Chondrocyte (in vitro differentiated cells): ENCODE measurements at regions not wholly inside any gene's neighbourhood (a gene's known extent, or its start where the extent isn't known, plus 50 kb on each side); places are given as distances from the start of the nearest gene placed in this dataset.

ENCODE experiments used
- DNase-seq: peaks from one replicate; pipeline ENCODE4 v3.0.0; 2021; ENCODE audit warnings: mixed read lengths, low spot score
- H3K27ac Mint-ChIP-seq: one replicate; pipeline ENCODE4 v1.8.0; 2021; ENCODE audit warnings: mild to moderate bottlenecking, moderate library complexity, mixed read lengths; ENCODE audit not compliant: unreplicated experiment
- H3K27me3 Mint-ChIP-seq: 2 replicates; pipeline ENCODE4 v1.8.0; 2021; ENCODE audit warnings: low read depth, mixed read lengths
- H3K36me3 Mint-ChIP-seq: 2 replicates; pipeline ENCODE4 v1.8.0; 2021; ENCODE audit warnings: low read depth, mixed read lengths
- H3K4me1 Mint-ChIP-seq: 2 replicates; pipeline ENCODE4 v1.8.0; 2021; ENCODE audit warnings: low read depth, mild to moderate bottlenecking, mixed read lengths
- H3K4me3 Mint-ChIP-seq: one replicate; pipeline ENCODE4 v1.8.0; 2021; ENCODE audit warnings: mild to moderate bottlenecking, moderate library complexity, mixed read lengths; ENCODE audit not compliant: unreplicated experiment
- H3K9me3 Mint-ChIP-seq: 2 replicates; pipeline ENCODE4 v1.8.0; 2021; ENCODE audit warnings: low read depth, mixed read lengths
- TF ChIP-seq, protein P1 (sequence below): fragments of 200-600 bp; sonication (generic); IDR thresholded peaks from 2 replicates; pipeline ENCODE4 v1.5.0; 2021; ENCODE audit warnings: antibody characterized with exemption, mild to moderate bottlenecking, moderate library complexity

DNA sequence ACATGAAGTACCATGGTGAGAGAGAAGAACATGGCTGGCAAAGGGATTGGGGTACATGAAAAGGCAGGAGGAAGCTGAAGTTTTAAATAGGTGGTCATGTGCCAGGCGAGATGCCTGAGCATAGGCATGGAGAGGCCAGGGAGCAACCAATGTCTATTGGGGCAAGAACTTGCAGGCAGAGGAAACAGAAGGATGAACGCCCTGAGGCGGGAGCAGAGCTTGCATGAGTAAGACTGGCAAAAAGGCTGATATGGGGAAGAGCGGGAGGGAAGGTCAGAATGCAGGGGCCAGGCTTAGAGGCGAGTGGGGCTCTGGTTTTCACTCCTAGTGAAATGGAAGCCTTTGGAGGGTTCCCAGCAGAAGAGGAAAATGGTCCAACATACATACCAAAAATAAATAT lies 52.5 kb upstream of the VSTM5 start:
- H3K36me3 Mint-ChIP-seq: peaks cover 5% of the 10 kb centered on the region
- peaks cover 12% of the 10 kb centered on the region for H3K9me3 Mint-ChIP-seq
- H3K4me3 Mint-ChIP-seq: no peak overlapping the region
- peaks cover 26% of the 10 kb centered on the region for H3K4me1 Mint-ChIP-seq
- H3K27ac Mint-ChIP-seq: no peak overlapping the region
- no peak for DNase-seq
- H3K27me3 Mint-ChIP-seq: peaks cover 4% of the 10 kb centered on the region
- TF ChIP-seq, protein P1, sequence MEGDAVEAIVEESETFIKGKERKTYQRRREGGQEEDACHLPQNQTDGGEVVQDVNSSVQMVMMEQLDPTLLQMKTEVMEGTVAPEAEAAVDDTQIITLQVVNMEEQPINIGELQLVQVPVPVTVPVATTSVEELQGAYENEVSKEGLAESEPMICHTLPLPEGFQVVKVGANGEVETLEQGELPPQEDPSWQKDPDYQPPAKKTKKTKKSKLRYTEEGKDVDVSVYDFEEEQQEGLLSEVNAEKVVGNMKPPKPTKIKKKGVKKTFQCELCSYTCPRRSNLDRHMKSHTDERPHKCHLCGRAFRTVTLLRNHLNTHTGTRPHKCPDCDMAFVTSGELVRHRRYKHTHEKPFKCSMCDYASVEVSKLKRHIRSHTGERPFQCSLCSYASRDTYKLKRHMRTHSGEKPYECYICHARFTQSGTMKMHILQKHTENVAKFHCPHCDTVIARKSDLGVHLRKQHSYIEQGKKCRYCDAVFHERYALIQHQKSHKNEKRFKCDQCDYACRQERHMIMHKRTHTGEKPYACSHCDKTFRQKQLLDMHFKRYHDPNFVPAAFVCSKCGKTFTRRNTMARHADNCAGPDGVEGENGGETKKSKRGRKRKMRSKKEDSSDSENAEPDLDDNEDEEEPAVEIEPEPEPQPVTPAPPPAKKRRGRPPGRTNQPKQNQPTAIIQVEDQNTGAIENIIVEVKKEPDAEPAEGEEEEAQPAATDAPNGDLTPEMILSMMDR: no peak

DNA sequence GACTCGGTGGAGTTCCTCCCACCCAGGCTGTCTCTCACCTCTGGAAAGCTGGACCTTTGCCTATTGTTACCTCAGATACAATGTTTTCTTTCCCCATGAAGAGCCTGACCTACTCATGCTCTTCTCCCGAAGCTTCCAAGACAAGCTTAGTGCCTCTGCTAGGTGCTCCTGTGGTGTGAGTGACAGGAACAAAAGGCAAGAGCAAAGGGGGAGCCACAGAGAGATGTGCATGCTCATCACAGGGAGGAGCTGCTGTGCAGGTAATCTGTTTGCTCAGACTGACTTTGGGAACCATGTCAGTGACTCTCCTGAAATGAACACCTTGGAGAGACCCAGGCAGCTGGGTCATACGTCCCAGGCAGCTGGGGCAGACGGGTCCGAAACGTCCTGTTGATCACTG lies 53.6 kb upstream of the VSTM5 start:
- Mint-ChIP-seq H3K9me3 (peaks cover 7% of the 10 kb centered on the region), H3K4me3 (no peak overlapping the region), H3K27ac (no peak overlapping the region), H3K4me1 (peaks cover 37% of the 10 kb centered on the region), H3K27me3 (no peaks in the 10 kb centered on the region), H3K36me3 (peaks cover 1% of the 10 kb centered on the region)
- TF ChIP-seq, protein P1: no peak
- DNase-seq: no peak

DNA sequence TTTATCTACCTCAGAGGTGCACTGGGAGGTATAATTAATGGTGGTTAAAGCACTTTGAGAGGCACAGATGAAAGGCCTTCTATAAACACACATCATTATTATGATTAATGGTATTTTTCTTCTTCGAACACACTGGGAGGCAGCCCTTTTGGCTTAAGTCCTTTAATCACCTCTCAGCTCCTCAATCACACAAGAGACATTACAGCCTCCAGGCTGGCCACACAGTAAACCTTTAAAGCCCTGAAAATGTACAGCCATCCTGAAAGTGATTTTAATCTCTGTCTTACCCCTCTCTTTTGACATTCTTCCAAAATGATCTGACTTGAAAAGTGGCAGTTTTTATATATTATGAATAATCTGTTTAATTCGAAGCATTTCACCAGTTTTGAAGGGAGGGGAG lies 54.3 kb upstream of the VSTM5 start:
- Mint-ChIP-seq H3K4me1 (peaks cover 44% of the 10 kb centered on the region), H3K36me3 (peaks cover 1% of the 10 kb centered on the region), H3K9me3 (peaks cover 7% of the 10 kb centered on the region), H3K27ac (no peak overlapping the region), H3K27me3 (no peaks in the 10 kb centered on the region), H3K4me3 (no peak overlapping the region)
- TF ChIP-seq, protein P1: no peak
- DNase-seq: no peak

DNA sequence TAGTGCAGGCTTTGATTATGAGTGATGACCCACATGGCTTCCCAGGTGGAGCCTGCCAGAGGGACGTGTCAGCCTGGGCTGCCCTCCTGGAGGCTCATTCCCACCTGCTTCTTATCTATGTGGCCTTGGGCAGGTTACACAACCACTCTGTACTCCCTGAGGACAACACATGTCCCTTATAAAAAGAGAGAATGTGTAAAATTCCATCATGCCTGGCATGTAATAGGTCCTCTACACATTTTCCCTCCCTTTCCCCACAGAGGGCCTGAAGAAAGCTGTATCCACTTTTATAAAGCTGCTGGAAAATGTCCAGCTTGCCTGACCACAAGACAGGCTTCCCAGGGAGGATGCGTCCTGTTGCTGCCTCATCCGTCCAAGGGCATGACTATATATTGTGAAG lies 55.0 kb upstream of the VSTM5 start:
- TF ChIP-seq, protein P1: no peak
- H3K9me3 Mint-ChIP-seq: peaks cover 5% of the 10 kb centered on the region
- H3K36me3 Mint-ChIP-seq: peaks cover 1% of the 10 kb centered on the region
- H3K4me1 Mint-ChIP-seq: peaks cover 44% of the 10 kb centered on the region
- H3K27ac Mint-ChIP-seq: no peak overlapping the region
- no peak overlapping the region for H3K4me3 Mint-ChIP-seq
- DNase-seq: no peak
- H3K27me3 Mint-ChIP-seq: no peaks in the 10 kb centered on the region

DNA sequence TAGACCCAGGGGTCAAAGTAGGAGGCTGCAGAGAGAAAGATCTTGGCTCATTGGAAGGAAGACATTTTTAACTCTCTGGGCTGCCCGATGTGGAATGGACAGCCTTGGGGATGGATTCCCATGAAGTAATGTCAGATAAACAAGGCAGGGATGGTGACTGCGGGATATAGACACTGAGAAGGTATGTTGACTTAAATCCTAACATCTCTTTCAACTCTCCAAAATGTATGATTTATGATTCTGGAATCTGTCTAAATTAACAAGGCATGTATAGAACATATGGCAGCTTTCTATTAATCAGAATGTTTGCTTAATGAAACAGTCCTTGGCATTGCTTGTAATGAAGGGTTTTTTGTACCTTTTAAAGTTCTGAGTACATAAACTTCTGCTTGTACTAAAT lies 56.1 kb upstream of the VSTM5 start:
- Mint-ChIP-seq H3K27me3 (no peaks in the 10 kb centered on the region), H3K36me3 (peaks cover 1% of the 10 kb centered on the region), H3K4me3 (no peak overlapping the region), H3K27ac (no peak overlapping the region), H3K9me3 (no peaks in the 10 kb centered on the region), H3K4me1 (peaks cover 44% of the 10 kb centered on the region)
- TF ChIP-seq, protein P1: no peak
- DNase-seq: no peak
